HG03060 (cell line): ENCODE measurements at regions not wholly inside any gene's neighbourhood (a gene's known extent, or its start where the extent isn't known, plus 50 kb on each side); places are given as distances from the start of the nearest gene placed in this dataset.

Experiments used
- ATAC-seq: cut with Tn5 transposase; IDR thresholded peaks from one replicate; pipeline ENCODE4 v1.9.1; 2021; ENCODE audit warnings: low read depth, moderate number of reproducible peaks; ENCODE audit not compliant: unreplicated experiment

GRCh38 chr4:62804075-62804474, 1603.9 kb downstream of the ADGRL3 start:
- no peak for ATAC-seq

GRCh38 chr4:62797221-62797620, 1597.1 kb downstream of the ADGRL3 start:
- no peak for ATAC-seq

GRCh38 chr4:62791386-62791785, 1591.3 kb downstream of the ADGRL3 start:
- no peak for ATAC-seq

- no peak for ATAC-seq
These were observed 1571.9 kb downstream of the ADGRL3 start for GRCh38 chr4:62771983-62772557.

GRCh38 chr4:62740296-62740695, 1540.2 kb downstream of the ADGRL3 start:
- no peak for ATAC-seq

- ATAC-seq = no peak
These were observed 1517.0 kb downstream of the ADGRL3 start for GRCh38 chr4:62717154-62717553.

GRCh38 chr4:62711575-62711974, 1511.4 kb downstream of the ADGRL3 start:
- ATAC-seq = no peak

- no peak for ATAC-seq
These were observed 1509.6 kb downstream of the ADGRL3 start for GRCh38 chr4:62709618-62710252.

- ATAC-seq = no peak
These were observed 1506.3 kb downstream of the ADGRL3 start for GRCh38 chr4:62706423-62706822.

GRCh38 chr4:62683799-62684566, 1483.9 kb downstream of the ADGRL3 start:
- ATAC-seq = no peak

GRCh38 chr4:62676962-62677361, 1476.8 kb downstream of the ADGRL3 start:
- ATAC-seq = no peak

GRCh38 chr4:62670514-62670913, 1470.4 kb downstream of the ADGRL3 start:
- no peak for ATAC-seq

- ATAC-seq = no peak
These were observed 1461.7 kb downstream of the ADGRL3 start for GRCh38 chr4:62661821-62662220.

- no peak for ATAC-seq
These were observed 1455.9 kb downstream of the ADGRL3 start for GRCh38 chr4:62656006-62656405.

GRCh38 chr4:62644372-62644771, 1444.2 kb downstream of the ADGRL3 start:
- ATAC-seq = no peak

GRCh38 chr4:62640296-62640695, 1440.2 kb downstream of the ADGRL3 start:
- no peak for ATAC-seq

GRCh38 chr4:62627671-62628070, 1427.5 kb downstream of the ADGRL3 start:
- ATAC-seq = no peak

- no peak for ATAC-seq
These were observed 1427.0 kb downstream of the ADGRL3 start for GRCh38 chr4:62627141-62627540.

GRCh38 chr4:62622089-62622488, 1422.0 kb downstream of the ADGRL3 start:
- no peak for ATAC-seq

GRCh38 chr4:62619971-62620370, 1419.8 kb downstream of the ADGRL3 start:
- ATAC-seq = no peak

- no peak for ATAC-seq
These were observed 1417.9 kb downstream of the ADGRL3 start for GRCh38 chr4:62618042-62618441.

GRCh38 chr4:62601737-62602136, 1401.6 kb downstream of the ADGRL3 start:
- ATAC-seq = no peak
